Limb (tissue), 2 donors: ENCODE measurements at regions not wholly inside any gene's neighbourhood (a gene's known extent, or its start where the extent isn't known, plus 50 kb on each side); places are given as distances from the start of the nearest gene placed in this dataset.

Experiments
- DNase-seq, 2 donors: peaks; one replicate each; pipeline ENCODE4 v3.0.0-alpha.2; 2016; ENCODE audit errors: extremely low spot score in 2 of 2

- no peak for DNase-seq
Measured at GRCh38 chr1:79663916-79664315, 657.4 kb upstream of the ADGRL4 start.

GRCh38 chr1:79662596-79662995, 656.1 kb upstream of the ADGRL4 start:
- no peak for DNase-seq

GRCh38 chr1:79660129-79660528, 653.6 kb upstream of the ADGRL4 start:
- DNase-seq: no peak

GRCh38 chr1:79657951-79658658, 651.6 kb upstream of the ADGRL4 start:
- peak in 1 of 2 donors; percentile 80 for DNase-seq

- no peak for DNase-seq
Measured at GRCh38 chr1:79655876-79656275, 649.3 kb upstream of the ADGRL4 start.

GRCh38 chr1:79652426-79652825, 645.9 kb upstream of the ADGRL4 start:
- DNase-seq: no peak

- DNase-seq: no peak
Measured at GRCh38 chr1:79648126-79648525, 641.6 kb upstream of the ADGRL4 start.

GRCh38 chr1:79646880-79647279, 640.4 kb upstream of the ADGRL4 start:
- DNase-seq: no peak

GRCh38 chr1:79638382-79638781, 631.9 kb upstream of the ADGRL4 start:
- DNase-seq: no peak

GRCh38 chr1:79633456-79633855, 626.9 kb upstream of the ADGRL4 start:
- no peak for DNase-seq

- no peak for DNase-seq
Measured at GRCh38 chr1:79629414-79629813, 622.9 kb upstream of the ADGRL4 start.

GRCh38 chr1:79617777-79618176, 611.2 kb upstream of the ADGRL4 start:
- DNase-seq: no peak

GRCh38 chr1:79614762-79615161, 608.2 kb upstream of the ADGRL4 start:
- no peak for DNase-seq

GRCh38 chr1:79614106-79614505, 607.6 kb upstream of the ADGRL4 start:
- DNase-seq: no peak

- no peak for DNase-seq
Measured at GRCh38 chr1:79613046-79613445, 606.5 kb upstream of the ADGRL4 start.

- no peak for DNase-seq
Measured at GRCh38 chr1:79604490-79605198, 598.1 kb upstream of the ADGRL4 start.

- no peak for DNase-seq
Measured at GRCh38 chr1:79603843-79604242, 597.3 kb upstream of the ADGRL4 start.

- no peak for DNase-seq
Measured at GRCh38 chr1:79599257-79599656, 592.7 kb upstream of the ADGRL4 start.

- no peak for DNase-seq
Measured at GRCh38 chr1:79595931-79596330, 589.4 kb upstream of the ADGRL4 start.

- no peak for DNase-seq
Measured at GRCh38 chr1:79594121-79594698, 587.7 kb upstream of the ADGRL4 start.

- DNase-seq: no peak
Measured at GRCh38 chr1:79592707-79593106, 586.2 kb upstream of the ADGRL4 start.

GRCh38 chr1:79588719-79589118, 582.2 kb upstream of the ADGRL4 start:
- no peak for DNase-seq

- no peak for DNase-seq
Measured at GRCh38 chr1:79587229-79587628, 580.7 kb upstream of the ADGRL4 start.
